BLaER1 (cell line): ENCODE measurements at regions not wholly inside any gene's neighbourhood (a gene's known extent, or its start where the extent isn't known, plus 50 kb on each side); places are given as distances from the start of the nearest gene placed in this dataset.

Source experiments
- H3K27ac ChIP-seq: shearing (Covaris generic); formaldehyde crosslinking; 2 replicates; pipeline ENCODE4 v1.8.1; 2022
- H3K27me3 ChIP-seq: shearing (Covaris generic); formaldehyde crosslinking; 2 replicates; pipeline ENCODE4 v1.8.1; 2022
- H3K36me3 ChIP-seq: shearing (Covaris generic); formaldehyde crosslinking; 2 replicates; pipeline ENCODE4 v1.8.1; 2022
- H3K4me1 ChIP-seq: shearing (Covaris generic); formaldehyde crosslinking; 2 replicates; pipeline ENCODE4 v1.8.1; 2022
- H3K4me2 ChIP-seq: shearing (Covaris generic); formaldehyde crosslinking; 2 replicates; pipeline ENCODE4 v1.8.1; 2022
- H3K4me3 ChIP-seq: shearing (Covaris generic); formaldehyde crosslinking; 2 replicates; pipeline ENCODE4 v1.8.1; 2022
- H3K9ac ChIP-seq: shearing (Covaris generic); formaldehyde crosslinking; 2 replicates; pipeline ENCODE4 v1.8.1; 2022
- H3K9me3 ChIP-seq: shearing (Covaris generic); formaldehyde crosslinking; 2 replicates; pipeline ENCODE4 v1.8.1; 2022
- H4K20me1 ChIP-seq: shearing (Covaris generic); formaldehyde crosslinking; 2 replicates; pipeline ENCODE4 v1.8.1; 2022
- Cebpa-rat ChIP-seq: shearing (Covaris generic); IDR thresholded peaks from 2 replicates; pipeline ENCODE4 v1.8.1; 2022

DNA sequence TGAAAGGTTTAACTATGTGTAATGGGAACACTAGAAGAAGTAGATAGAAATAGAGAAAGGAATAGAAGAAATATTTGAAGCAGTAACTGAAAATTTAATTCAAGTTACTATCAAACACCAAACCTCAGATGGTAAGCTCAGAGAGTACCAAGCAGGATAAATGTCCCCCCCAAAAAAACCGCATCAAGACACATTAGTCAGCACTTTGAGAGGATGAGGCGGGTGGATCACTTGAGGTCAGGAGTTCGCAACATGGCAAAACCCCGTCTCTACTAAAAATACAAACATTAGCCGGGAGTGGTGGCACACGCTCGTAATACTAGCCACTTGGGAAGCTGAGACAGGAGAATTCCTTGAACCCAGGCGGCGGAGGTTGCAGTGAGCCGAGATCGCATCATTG is 253.1 kb downstream of the C6orf118 start:
- H3K4me2 ChIP-seq, result no peak overlapping the region
- H3K4me3 ChIP-seq, result no peak overlapping the region
- no peak for TF ChIP-seq Cebpa-rat
- H3K27ac ChIP-seq, result no peak overlapping the region
- no peaks in the 10 kb centered on the region for H3K9me3 ChIP-seq
- H3K36me3 ChIP-seq, result no peaks in the 10 kb centered on the region
- no peaks in the 10 kb centered on the region for H4K20me1 ChIP-seq
- H3K27me3 ChIP-seq, result no peaks in the 10 kb centered on the region
- H3K4me1 ChIP-seq, result no peaks in the 10 kb centered on the region
- no peak overlapping the region for H3K9ac ChIP-seq

DNA sequence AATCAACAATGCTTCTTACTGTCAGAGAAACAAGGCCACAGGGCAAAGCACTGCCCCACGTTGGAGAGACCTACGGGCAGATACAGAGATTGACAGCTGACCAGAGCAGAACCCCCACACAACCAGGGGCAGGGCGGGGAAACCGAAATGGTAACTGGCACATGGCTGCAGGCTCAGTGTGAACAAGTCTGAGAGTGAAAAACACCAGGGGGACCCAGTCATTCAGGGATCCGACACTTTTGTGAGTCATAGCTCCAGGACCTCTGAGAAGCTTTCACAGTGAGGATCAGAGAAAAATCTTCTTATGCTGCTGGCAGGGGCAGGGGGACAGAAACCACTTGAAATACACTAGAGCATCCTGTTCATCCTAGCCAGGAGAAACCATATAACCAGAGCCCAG is 254.2 kb downstream of the C6orf118 start:
- TF ChIP-seq Cebpa-rat, result no peak
- H3K36me3 ChIP-seq, result no peaks in the 10 kb centered on the region
- H3K4me3 ChIP-seq, result no peak overlapping the region
- no peaks in the 10 kb centered on the region for H4K20me1 ChIP-seq
- peaks cover under 1% of the 10 kb centered on the region for H3K9me3 ChIP-seq
- H3K4me2 ChIP-seq, result no peak overlapping the region
- no peak overlapping the region for H3K27ac ChIP-seq
- no peaks in the 10 kb centered on the region for H3K27me3 ChIP-seq
- H3K4me1 ChIP-seq, result no peaks in the 10 kb centered on the region
- no peak overlapping the region for H3K9ac ChIP-seq

GRCh38 chr6:165052561-165053480 is 256.6 kb downstream of the C6orf118 start:
- TF ChIP-seq Cebpa-rat, result no peak
- H3K36me3 ChIP-seq, result no peaks in the 10 kb centered on the region
- no peaks in the 10 kb centered on the region for H3K4me1 ChIP-seq
- no peak overlapping the region for H3K4me2 ChIP-seq
- H3K27me3 ChIP-seq, result no peaks in the 10 kb centered on the region
- no peaks in the 10 kb centered on the region for H4K20me1 ChIP-seq
- no peak overlapping the region for H3K4me3 ChIP-seq
- no peak overlapping the region for H3K27ac ChIP-seq
- H3K9ac ChIP-seq, result no peak overlapping the region
- peaks cover 10% of the 10 kb centered on the region for H3K9me3 ChIP-seq

- no peaks in the 10 kb centered on the region for H4K20me1 ChIP-seq
- H3K27ac ChIP-seq, result no peak overlapping the region
- H3K27me3 ChIP-seq, result no peaks in the 10 kb centered on the region
- H3K4me1 ChIP-seq, result no peaks in the 10 kb centered on the region
- TF ChIP-seq Cebpa-rat, result no peak
- no peaks in the 10 kb centered on the region for H3K36me3 ChIP-seq
- no peak overlapping the region for H3K4me3 ChIP-seq
- peaks cover 19% of the 10 kb centered on the region for H3K9me3 ChIP-seq
- H3K4me2 ChIP-seq, result no peak overlapping the region
- H3K9ac ChIP-seq, result no peak overlapping the region
These were observed 260.0 kb downstream of the C6orf118 start for GRCh38 chr6:165049362-165049761.

- H3K27ac ChIP-seq, result no peak overlapping the region
- no peak overlapping the region for H3K9ac ChIP-seq
- no peaks in the 10 kb centered on the region for H3K4me1 ChIP-seq
- no peak for TF ChIP-seq Cebpa-rat
- H3K4me2 ChIP-seq, result no peak overlapping the region
- no peaks in the 10 kb centered on the region for H3K36me3 ChIP-seq
- H3K4me3 ChIP-seq, result no peak overlapping the region
- H3K9me3 ChIP-seq, result peaks cover 19% of the 10 kb centered on the region
- H4K20me1 ChIP-seq, result no peaks in the 10 kb centered on the region
- no peaks in the 10 kb centered on the region for H3K27me3 ChIP-seq
These were observed 261.5 kb downstream of the C6orf118 start for GRCh38 chr6:165047952-165048351.

DNA sequence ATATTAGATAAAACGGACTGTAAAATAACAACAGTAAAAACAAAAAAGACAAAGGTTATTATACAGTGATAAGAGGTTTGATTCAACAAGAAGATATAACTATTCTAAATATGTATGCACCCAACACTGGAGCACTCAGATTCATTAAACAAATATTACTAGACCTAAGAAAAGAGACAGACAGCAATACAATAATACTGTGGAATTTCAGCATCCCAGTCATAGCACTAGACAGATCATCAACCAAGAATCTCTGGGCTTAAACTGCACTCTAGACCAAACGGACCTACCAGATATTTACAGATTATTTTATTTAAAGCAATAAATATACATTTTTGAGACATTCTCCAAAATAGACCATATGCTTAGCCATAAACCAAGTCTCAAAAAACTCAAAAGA is 263.8 kb downstream of the C6orf118 start:
- Histone ChIP-seq H3K4me1 (no peaks in the 10 kb centered on the region), H3K9ac (no peak overlapping the region), H3K4me2 (no peak overlapping the region), H3K36me3 (no peaks in the 10 kb centered on the region), H3K27ac (no peak overlapping the region), H3K27me3 (no peaks in the 10 kb centered on the region), H3K4me3 (no peak overlapping the region), H3K9me3 (peaks cover 19% of the 10 kb centered on the region), H4K20me1 (no peaks in the 10 kb centered on the region)
- no peak for TF ChIP-seq Cebpa-rat

DNA sequence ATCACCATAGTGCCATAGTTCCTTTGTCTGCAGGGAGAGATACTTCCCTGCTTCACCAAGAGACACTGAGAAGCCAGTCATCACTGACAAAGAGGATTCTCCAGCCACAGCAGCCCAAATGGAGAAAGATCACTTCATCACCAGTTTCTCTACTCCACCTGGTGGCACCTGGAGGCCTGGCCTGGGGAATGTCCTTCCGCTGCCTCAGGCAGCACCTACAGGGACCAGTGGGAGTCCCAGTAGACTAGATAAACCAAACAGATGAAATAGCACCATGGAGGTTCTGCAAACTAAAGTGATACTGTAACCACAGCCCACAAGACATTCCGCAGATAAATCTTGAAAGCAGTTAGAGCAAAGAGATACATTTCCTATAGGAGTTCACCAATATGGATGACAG is 266.5 kb downstream of the C6orf118 start:
- Histone ChIP-seq H3K27me3 (no peaks in the 10 kb centered on the region), H3K27ac (no peak overlapping the region), H3K9ac (no peak overlapping the region), H4K20me1 (no peaks in the 10 kb centered on the region), H3K36me3 (no peaks in the 10 kb centered on the region), H3K9me3 (peaks cover 8% of the 10 kb centered on the region; the same call in 1 of the 2 replicates), H3K4me2 (no peak overlapping the region), H3K4me1 (no peaks in the 10 kb centered on the region), H3K4me3 (no peak overlapping the region)
- TF ChIP-seq Cebpa-rat, result no peak

- H3K9me3 ChIP-seq, result no peaks in the 10 kb centered on the region
- TF ChIP-seq Cebpa-rat, result no peak
These were observed 269.0 kb downstream of the C6orf118 start for GRCh38 chr6:165040440-165040839.

GRCh38 chr6:165034271-165034741 is 275.1 kb downstream of the C6orf118 start:
- Histone ChIP-seq H3K36me3 (no peaks in the 10 kb centered on the region), H3K4me2 (no peak overlapping the region), H3K9ac (no peak overlapping the region), H3K9me3 (no peaks in the 10 kb centered on the region), H3K4me1 (no peaks in the 10 kb centered on the region), H4K20me1 (no peaks in the 10 kb centered on the region), H3K27me3 (no peaks in the 10 kb centered on the region), H3K4me3 (no peak overlapping the region), H3K27ac (no peak overlapping the region)
- no peak for TF ChIP-seq Cebpa-rat

More at GRCh38 chr6:165040440-165040839, 269.0 kb downstream of the C6orf118 start:
- Histone ChIP-seq H3K27ac (no peak overlapping the region), H3K27me3 (no peaks in the 10 kb centered on the region), H3K9ac (no peak overlapping the region), H4K20me1 (no peaks in the 10 kb centered on the region), H3K4me1 (no peaks in the 10 kb centered on the region), H3K36me3 (no peaks in the 10 kb centered on the region), H3K4me2 (no peak overlapping the region), H3K4me3 (no peak overlapping the region)

- no peaks in the 10 kb centered on the region for H4K20me1 ChIP-seq
- no peak for TF ChIP-seq Cebpa-rat
- no peak overlapping the region for H3K9ac ChIP-seq
- no peaks in the 10 kb centered on the region for H3K9me3 ChIP-seq
- H3K27me3 ChIP-seq, result no peaks in the 10 kb centered on the region
- no peak overlapping the region for H3K4me2 ChIP-seq
- no peaks in the 10 kb centered on the region for H3K36me3 ChIP-seq
- H3K27ac ChIP-seq, result no peak overlapping the region
- no peaks in the 10 kb centered on the region for H3K4me1 ChIP-seq
- no peak overlapping the region for H3K4me3 ChIP-seq
These were observed 277.9 kb downstream of the C6orf118 start for GRCh38 chr6:165031502-165031901.
